ENCODE measurements at regions not wholly inside any gene's neighbourhood (a gene's known extent, or its start where the extent isn't known, plus 50 kb on each side); places are given as distances from the start of the nearest gene placed in this dataset.
A peak's percentile ranks its signal among the peaks of the same experiment; 100 is the strongest.
"Not testable (repeated sequence)": the region's sequence is repeated elsewhere in the genome, so short reads cannot be mapped to it uniquely, and the experiment has no call there.

GRCh38 chr21:5101749-5102148 is 5419.6 kb upstream of the TPTE start:
- H3K27ac Mint-ChIP-seq, result peak overlapping the region; percentile 71
- H3K36me3 Mint-ChIP-seq (ENCODE audit: low read depth); H3K4me1 Mint-ChIP-seq (ENCODE audit: low read depth); H3K27me3 Mint-ChIP-seq (ENCODE audit: low read depth); intact Hi-C loops (cut with micrococcal nuclease); H3K9me3 Mint-ChIP-seq: not testable (repeated sequence)
- peak; percentile 68 for DNase-seq (ENCODE audit: low spot score)
- peak overlapping the region; percentile 37 for H3K4me3 Mint-ChIP-seq (ENCODE audit: low read depth)

GRCh38 chr21:5103880-5104561 is 5417.4 kb upstream of the TPTE start:
- Mint-ChIP-seq H3K27ac (peak overlapping the region; percentile 89), H3K4me3 (ENCODE audit: low read depth) (peak overlapping the region; percentile 70)
- H3K27me3 Mint-ChIP-seq (ENCODE audit: low read depth); intact Hi-C loops (cut with micrococcal nuclease); H3K9me3 Mint-ChIP-seq; H3K4me1 Mint-ChIP-seq (ENCODE audit: low read depth); DNase-seq (ENCODE audit: low spot score); H3K36me3 Mint-ChIP-seq (ENCODE audit: low read depth): not testable (repeated sequence)

- H3K9me3 Mint-ChIP-seq; H3K4me3 Mint-ChIP-seq (ENCODE audit: low read depth); H3K4me1 Mint-ChIP-seq (ENCODE audit: low read depth); H3K27ac Mint-ChIP-seq; H3K36me3 Mint-ChIP-seq (ENCODE audit: low read depth); intact Hi-C loops (cut with micrococcal nuclease); DNase-seq (ENCODE audit: low spot score); H3K27me3 Mint-ChIP-seq (ENCODE audit: low read depth): not testable (repeated sequence)
Observed at GRCh38 chr21:5104562-5104928, 5416.8 kb upstream of the TPTE start.

DNA sequence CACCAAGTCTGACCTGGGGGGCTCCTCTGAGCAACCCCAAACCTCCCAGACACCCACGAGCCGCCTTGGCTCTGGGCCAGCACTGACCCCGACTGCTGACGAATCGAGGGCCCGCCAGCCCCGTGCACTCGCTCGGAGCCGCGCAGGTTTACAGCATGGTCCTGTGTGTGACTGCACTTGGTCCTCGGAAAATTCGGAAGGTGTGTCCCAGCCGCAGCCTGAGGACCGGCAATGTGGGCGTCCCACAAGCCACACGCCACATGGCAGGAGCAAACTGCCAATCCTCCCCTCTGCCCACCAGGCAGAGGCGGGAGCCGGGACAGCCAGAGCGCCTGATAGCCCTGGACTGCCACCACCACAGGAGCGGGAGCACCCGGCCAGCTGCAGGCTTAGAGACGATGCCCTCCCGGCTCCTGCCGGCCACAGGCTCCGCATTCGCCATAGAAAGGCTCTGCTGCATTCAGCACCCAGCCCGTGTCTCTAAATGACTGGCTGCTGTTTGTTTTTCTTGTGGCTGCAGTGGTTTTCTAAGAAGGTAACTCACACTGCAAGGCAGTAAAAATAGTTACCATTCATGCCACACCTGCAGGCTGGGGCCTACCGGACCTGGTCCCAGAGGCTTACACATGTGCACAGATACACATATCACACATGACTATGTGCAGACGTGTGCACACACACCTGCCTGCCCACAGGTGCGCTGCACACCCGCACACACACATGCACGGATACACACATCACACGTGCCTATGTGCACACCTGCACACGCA is 5415.3 kb upstream of the TPTE start:
- H3K4me3 Mint-ChIP-seq (ENCODE audit: low read depth); H3K9me3 Mint-ChIP-seq; H3K27ac Mint-ChIP-seq; H3K27me3 Mint-ChIP-seq (ENCODE audit: low read depth); intact Hi-C loops (cut with micrococcal nuclease); H3K4me1 Mint-ChIP-seq (ENCODE audit: low read depth); H3K36me3 Mint-ChIP-seq (ENCODE audit: low read depth): not testable (repeated sequence)
- DNase-seq (ENCODE audit: low spot score), result peak; percentile 56

GRCh38 chr21:5106767-5107464 is 5414.5 kb upstream of the TPTE start:
- H3K27me3 Mint-ChIP-seq (ENCODE audit: low read depth); H3K9me3 Mint-ChIP-seq; H3K4me1 Mint-ChIP-seq (ENCODE audit: low read depth); H3K4me3 Mint-ChIP-seq (ENCODE audit: low read depth); DNase-seq (ENCODE audit: low spot score); H3K36me3 Mint-ChIP-seq (ENCODE audit: low read depth); intact Hi-C loops (cut with micrococcal nuclease): not testable (repeated sequence)
- peak overlapping the region; percentile 75 for H3K27ac Mint-ChIP-seq

GRCh38 chr21:5107637-5108036 is 5413.7 kb upstream of the TPTE start:
- H3K36me3 Mint-ChIP-seq (ENCODE audit: low read depth); H3K4me3 Mint-ChIP-seq (ENCODE audit: low read depth); DNase-seq (ENCODE audit: low spot score); H3K4me1 Mint-ChIP-seq (ENCODE audit: low read depth); H3K9me3 Mint-ChIP-seq; H3K27me3 Mint-ChIP-seq (ENCODE audit: low read depth); H3K27ac Mint-ChIP-seq; intact Hi-C loops (cut with micrococcal nuclease): not testable (repeated sequence)

DNA sequence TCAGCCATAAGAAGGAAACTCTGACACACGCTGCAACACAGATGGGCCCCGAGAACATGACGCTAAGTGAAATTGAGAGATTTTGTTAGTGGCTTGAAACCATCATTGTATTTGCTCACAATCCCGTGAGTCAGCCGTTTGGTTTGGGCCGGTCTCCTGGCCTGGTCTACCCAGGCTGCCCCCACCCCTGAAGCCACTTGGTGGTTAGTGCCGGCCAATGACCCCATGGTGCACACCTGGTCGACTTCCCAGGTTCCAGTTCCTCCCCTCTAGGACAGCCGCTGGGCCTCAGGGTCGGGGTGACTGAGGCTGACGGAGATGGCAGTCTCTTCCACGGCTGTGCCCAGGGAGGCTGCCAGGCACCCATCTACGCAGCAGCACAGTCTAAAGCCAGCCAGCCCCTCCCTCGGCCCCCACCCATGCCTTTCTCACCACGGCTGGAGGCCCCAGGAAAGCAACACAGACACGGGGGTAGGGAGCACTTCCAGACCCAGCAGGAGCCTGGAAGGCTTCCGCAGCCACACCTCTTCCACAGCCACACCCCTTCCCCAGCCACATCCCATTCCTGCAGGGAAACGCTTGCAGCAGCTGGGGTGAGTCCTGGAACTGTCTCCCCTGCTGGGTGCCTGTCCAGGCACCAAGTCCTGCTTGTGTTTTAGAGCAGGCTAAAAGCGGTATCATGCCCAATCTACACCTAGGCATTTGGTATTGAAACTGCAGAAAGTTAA is 5413.2 kb upstream of the TPTE start:
- H3K27ac Mint-ChIP-seq; H3K36me3 Mint-ChIP-seq (ENCODE audit: low read depth); H3K9me3 Mint-ChIP-seq; intact Hi-C loops (cut with micrococcal nuclease); H3K4me3 Mint-ChIP-seq (ENCODE audit: low read depth); DNase-seq (ENCODE audit: low spot score); H3K4me1 Mint-ChIP-seq (ENCODE audit: low read depth); H3K27me3 Mint-ChIP-seq (ENCODE audit: low read depth): not testable (repeated sequence)

GRCh38 chr21:5111197-5111596 is 5410.2 kb upstream of the TPTE start:
- H3K4me3 Mint-ChIP-seq (ENCODE audit: low read depth); H3K27me3 Mint-ChIP-seq (ENCODE audit: low read depth); H3K27ac Mint-ChIP-seq; intact Hi-C loops (cut with micrococcal nuclease); DNase-seq (ENCODE audit: low spot score); H3K4me1 Mint-ChIP-seq (ENCODE audit: low read depth); H3K36me3 Mint-ChIP-seq (ENCODE audit: low read depth); H3K9me3 Mint-ChIP-seq: not testable (repeated sequence)

DNA sequence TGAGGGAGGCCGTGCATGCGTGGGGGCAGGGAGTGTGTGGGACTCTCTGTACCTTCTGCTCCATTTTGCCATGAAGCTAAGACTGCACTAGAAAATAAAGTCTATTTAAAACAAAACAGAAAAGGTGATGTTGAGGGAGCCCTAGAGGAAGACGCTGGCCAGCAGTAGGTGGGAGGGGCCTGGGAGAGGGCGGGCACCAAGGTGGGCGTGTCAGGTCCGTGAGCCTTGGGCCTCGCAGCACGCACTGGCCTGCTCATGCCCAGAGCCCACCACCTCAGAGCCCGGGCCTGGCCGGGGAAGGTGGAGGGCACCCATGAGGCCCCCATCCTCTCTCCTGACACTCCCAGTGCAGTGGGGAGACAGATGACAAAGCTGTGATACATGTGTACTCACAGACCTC is 5408.3 kb upstream of the TPTE start:
- H3K4me1 Mint-ChIP-seq (ENCODE audit: low read depth); H3K27ac Mint-ChIP-seq; H3K36me3 Mint-ChIP-seq (ENCODE audit: low read depth); DNase-seq (ENCODE audit: low spot score); H3K4me3 Mint-ChIP-seq (ENCODE audit: low read depth); intact Hi-C loops (cut with micrococcal nuclease); H3K27me3 Mint-ChIP-seq (ENCODE audit: low read depth); H3K9me3 Mint-ChIP-seq: not testable (repeated sequence)

DNA sequence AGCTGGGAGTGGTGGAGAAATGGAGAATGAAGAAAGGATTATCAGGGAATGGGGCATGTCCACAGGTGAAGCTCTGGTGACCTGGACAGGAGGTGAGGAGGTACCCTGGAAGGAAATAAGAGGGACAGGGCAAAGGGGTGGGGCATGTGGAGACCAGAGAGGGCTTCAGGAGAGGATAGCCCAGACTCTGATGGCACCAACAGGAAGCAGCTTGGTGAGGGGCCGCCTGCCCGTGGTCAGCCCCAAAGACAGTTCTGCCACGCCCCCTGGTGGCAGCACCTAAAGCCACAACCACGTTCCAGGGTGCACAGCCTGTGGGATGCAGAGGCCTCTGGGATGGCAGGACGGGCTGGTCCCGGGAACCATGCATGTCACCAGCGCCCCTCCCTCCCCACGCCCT is 5406.9 kb upstream of the TPTE start:
- intact Hi-C loops (cut with micrococcal nuclease); H3K9me3 Mint-ChIP-seq; H3K27me3 Mint-ChIP-seq (ENCODE audit: low read depth); H3K36me3 Mint-ChIP-seq (ENCODE audit: low read depth); H3K4me1 Mint-ChIP-seq (ENCODE audit: low read depth); H3K27ac Mint-ChIP-seq; H3K4me3 Mint-ChIP-seq (ENCODE audit: low read depth); DNase-seq (ENCODE audit: low spot score): not testable (repeated sequence)

- H3K27me3 Mint-ChIP-seq (ENCODE audit: low read depth); H3K4me3 Mint-ChIP-seq (ENCODE audit: low read depth); H3K27ac Mint-ChIP-seq; DNase-seq (ENCODE audit: low spot score); H3K36me3 Mint-ChIP-seq (ENCODE audit: low read depth); intact Hi-C loops (cut with micrococcal nuclease); H3K9me3 Mint-ChIP-seq; H3K4me1 Mint-ChIP-seq (ENCODE audit: low read depth): not testable (repeated sequence)
Observed at GRCh38 chr21:5114893-5115645, 5406.3 kb upstream of the TPTE start.

DNA sequence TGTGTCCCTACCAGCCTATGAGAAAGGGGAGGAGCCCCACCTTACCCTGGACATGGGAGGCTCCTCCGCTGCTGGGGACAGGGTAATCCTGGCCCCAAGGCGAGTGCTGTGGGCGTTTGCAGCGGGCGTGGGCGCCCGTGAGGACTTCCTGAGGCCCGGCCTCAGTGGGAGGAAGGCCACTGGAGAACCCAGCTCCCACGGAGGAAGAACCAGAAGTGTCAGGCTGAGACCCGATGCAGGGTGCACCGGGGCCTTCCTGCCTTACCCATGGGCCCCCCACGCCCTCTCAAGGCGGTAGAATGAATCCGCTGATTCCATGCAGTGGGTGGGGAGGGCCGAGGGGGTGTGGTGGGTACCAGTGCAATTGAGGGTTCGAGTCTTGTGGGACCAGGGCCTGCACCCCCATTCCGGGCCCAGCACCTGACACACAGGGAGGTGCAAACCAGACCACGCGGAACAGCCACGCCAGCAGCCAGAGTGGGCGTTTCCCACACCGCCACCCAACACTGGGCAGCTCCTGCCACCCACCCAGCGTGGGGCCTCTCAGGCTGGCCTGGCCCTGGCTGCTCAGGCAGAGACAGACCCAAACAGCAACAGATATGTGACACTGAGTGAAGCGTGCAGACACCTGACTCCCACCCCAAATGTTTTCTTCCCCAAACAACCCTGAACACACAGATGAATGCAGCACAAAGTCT is 5405.6 kb upstream of the TPTE start:
- H3K9me3 Mint-ChIP-seq; H3K36me3 Mint-ChIP-seq (ENCODE audit: low read depth); H3K27me3 Mint-ChIP-seq (ENCODE audit: low read depth); H3K4me1 Mint-ChIP-seq (ENCODE audit: low read depth); H3K27ac Mint-ChIP-seq; DNase-seq (ENCODE audit: low spot score); H3K4me3 Mint-ChIP-seq (ENCODE audit: low read depth); intact Hi-C loops (cut with micrococcal nuclease): not testable (repeated sequence)
